DMS53 treated with DMSO at 0.1 percent for 48 hours (cell line): ENCODE measurements at regions not wholly inside any gene's neighbourhood (a gene's known extent, or its start where the extent isn't known, plus 50 kb on each side); places are given as distances from the start of the nearest gene placed in this dataset.
"Not testable (repeated sequence)": the region's sequence is repeated elsewhere in the genome, so short reads cannot be mapped to it uniquely, and the experiment has no call there.

Experiments used
- DNase-seq: peaks from one replicate; lab custom pipeline; 2025; ENCODE audit not compliant: unreplicated experiment; lab: John Stamatoyannopoulos, UW

DNA sequence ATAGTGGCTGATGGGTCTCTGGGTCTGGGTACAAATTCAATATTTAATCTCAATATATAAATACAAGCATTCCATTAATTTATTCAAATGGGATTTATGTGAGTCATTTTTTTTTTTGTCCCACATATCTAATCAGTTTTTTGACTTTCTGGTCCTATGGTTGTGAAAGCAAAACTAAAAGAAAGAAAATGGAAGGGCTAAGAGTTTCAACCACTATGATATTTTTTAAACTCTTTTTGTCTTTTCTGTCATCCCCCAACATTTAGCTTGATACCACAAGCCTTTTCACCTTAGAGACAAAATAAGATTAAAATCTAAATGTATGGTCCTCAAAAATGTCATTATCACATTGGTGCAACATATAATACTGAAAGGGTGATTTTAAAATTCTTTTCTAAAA is 602.7 kb upstream of the CHRM3 start:
- DNase-seq = no peak

DNA sequence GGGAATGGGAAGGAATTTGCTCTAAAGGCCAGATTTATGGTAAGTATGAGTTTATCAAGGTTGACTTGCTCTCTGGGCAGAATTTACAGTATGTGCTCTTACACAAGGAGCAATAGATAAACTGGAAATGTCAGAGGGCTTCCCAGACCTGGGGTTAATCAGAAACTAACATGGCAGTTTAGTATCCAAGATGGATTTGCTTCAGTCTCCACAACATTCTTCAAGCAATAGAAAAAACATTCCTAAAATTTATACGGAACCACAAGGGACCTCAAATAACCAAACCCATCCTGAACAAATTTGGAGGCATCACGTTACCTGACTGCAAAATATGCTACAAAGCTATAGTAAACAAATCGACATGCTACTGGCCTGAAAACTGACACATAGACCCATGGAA is 606.7 kb upstream of the CHRM3 start:
- DNase-seq = no peak

DNA sequence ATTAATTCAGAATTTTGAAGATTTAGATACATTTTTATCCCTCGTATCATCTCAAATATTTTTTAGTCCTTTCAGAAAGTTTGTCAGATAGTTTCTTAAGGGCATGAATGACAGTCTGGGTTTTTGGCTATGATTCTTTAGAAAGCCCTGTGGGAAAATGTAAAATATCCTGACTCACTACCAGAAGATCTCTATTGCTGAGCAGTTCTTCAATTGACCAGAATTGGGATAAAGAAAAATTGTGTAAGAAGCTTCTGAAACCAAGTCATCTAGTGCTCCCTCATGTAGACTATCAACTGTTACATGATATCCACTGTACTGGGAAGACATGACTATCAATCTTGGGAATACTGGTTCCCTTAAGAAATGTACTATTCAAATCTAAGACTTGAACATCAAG is 608.3 kb upstream of the CHRM3 start:
- no peak for DNase-seq

DNA sequence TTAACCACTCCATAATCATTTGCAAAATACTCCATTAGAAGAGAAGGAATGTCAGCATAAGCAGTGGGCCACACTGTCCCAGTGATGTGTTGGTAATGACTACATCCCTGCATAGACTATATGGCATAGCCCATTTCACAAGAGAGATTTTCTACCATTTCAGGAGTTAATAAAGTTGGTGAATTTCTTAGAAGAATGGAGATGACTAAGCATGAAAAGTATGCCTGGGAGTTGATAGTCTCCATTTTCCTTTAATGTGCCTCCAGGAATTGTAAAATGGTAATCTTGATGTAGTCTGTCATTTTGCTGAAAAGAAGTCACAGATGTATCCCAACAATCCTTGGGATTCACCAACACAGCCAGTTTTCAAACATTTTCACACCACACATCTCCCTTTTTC is 608.8 kb upstream of the CHRM3 start:
- no peak for DNase-seq

DNA sequence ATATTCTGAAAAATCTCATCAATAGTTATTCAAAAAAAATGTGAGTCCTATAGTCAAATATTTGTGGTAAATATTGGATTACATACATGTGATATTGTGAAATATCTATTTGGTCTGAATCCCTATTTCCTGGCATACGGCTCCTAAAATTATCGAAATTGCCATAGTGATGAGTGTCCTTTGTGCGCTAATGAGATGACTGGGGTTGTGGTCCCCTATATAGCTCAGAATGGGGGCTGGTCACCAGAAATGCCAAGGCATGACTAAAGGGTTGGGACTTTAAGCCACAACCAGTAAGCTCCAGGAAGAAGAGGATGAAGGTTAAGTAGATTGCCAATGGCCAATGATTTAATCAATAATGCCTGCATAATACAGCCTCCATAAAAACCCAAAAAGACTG is 610.2 kb upstream of the CHRM3 start:
- no peak for DNase-seq

DNA sequence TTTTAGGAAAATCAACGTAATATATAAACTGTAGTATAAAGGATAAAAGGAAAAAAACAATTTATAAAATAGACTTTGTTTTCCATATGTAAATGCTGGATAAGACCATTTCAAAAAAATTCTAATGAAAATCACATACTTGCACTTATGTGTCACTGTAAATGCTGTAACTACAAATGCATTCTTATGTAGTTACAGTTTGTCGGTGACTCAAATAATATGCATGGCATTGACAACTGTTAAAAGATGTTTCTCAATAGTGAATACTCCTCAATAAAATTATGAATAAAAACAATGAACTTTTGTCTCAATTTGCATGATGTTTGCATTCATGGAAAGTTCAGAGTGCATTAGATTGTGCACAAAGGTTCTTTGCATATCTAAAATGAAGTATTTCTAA is 614.0 kb upstream of the CHRM3 start:
- DNase-seq = no peak

DNA sequence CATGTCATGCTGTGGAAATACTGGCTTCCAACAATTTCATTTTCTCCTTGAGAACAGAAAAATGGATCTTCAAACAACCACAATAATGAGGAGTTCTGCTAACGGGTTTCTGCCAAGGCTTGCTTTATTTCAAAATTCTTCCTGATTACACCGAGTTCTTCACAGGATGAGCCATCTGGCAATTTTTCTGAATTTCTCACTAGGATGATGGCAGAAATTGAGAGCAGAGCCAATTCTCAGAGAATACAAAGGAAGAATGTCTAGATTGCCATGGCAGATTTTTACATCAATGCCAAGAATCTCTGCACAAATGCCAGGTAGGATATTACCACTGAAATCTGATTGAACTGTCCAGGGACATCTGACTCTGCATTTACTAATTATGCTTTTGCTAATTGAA is 619.0 kb upstream of the CHRM3 start:
- no peak for DNase-seq

DNA sequence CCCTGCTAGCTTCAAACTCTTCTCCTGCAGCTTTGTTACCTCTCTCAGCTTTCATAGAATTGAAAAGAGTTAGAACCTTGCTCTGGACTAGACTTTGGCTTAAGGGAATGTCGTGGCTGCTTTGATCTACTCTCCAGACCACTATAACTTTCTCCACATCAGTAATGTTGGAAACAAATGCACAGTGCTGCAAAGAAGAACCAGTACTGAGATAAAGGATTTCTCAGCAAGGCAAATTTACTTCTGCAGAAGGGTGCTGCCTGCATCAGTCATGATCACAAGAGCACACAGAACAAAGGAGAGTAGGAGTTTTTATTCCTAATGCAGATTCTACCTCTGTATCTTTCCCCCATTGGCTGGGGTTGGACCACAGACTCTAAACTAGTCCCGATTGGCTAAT is 621.6 kb upstream of the CHRM3 start:
- DNase-seq = no peak

DNA sequence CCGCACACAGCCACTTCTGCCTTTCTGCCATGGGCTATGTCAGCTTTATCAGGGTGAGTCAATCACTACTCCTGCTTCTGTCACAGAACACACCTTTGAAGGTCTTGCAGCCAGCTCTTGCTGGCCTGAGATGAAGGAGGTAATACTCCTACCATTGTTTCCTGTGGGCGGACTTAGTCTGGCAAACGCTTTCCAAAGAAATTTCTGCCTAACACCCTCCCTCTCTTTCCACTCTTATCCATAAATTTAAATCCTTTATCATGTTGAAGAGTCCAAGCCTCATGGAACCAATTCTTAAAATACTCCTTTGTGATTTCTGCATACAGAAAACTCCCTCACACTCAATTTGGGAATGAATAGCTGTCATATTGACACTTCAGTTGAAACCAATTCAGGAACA is 633.1 kb upstream of the CHRM3 start:
- DNase-seq = no peak

DNA sequence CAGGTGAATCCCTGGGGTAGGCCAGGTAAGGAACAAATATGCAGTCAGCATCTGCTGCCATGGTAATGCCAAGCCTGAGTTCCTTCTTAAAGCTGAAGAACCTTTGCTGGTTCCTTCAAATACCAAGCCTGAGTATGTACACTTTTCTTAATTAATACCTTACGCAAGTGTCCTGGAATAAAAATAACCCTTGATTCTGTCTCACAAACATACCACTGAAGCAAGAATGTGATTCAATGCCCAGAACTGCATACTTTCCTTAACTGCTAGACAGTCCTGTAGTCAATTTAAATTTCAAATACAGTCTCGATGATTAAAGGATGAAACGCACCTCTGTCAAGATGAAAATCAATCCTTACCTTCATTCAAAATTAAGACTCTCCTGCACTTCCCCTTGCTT is 634.0 kb upstream of the CHRM3 start:
- DNase-seq = no peak

DNA sequence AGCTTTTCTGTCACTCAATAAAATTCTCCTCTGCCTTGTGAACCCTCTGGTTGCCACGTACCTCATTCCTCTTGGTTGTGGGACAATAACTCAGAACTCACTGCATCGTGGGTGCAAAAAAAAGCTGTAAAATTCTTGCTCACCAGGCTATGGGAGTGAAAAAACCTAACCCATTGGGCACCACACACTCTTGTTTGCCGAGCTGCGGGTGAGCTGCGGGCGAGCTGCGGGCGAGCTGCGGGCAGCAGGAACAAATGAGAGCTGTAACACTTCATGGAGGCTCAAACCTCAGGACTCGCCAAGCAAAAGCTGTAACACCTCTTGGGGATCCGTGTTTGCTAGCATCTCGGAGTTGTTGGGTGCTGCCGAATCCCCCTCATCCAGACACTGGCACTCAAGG is 641.3 kb upstream of the CHRM3 start:
- DNase-seq = no peak

DNA sequence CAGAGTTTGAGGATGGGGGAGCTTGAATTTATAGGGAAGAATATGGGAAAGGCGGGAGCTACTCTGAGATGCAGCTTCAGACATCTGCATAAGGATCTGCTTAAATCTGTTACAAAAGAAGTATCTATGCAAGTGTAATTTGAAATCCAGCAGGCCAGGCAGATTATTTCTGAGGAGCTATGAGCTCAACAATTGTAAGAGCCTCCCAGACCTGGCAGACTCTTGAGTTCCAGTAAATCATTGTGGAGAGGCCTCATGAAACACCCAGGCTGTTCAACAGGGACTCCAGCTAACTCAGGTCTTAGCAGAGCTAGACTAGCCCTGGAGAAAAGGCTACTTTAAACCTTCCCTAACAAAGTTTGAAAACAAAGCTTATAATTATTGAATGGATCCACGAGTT is 647.5 kb upstream of the CHRM3 start:
- no peak for DNase-seq

DNA sequence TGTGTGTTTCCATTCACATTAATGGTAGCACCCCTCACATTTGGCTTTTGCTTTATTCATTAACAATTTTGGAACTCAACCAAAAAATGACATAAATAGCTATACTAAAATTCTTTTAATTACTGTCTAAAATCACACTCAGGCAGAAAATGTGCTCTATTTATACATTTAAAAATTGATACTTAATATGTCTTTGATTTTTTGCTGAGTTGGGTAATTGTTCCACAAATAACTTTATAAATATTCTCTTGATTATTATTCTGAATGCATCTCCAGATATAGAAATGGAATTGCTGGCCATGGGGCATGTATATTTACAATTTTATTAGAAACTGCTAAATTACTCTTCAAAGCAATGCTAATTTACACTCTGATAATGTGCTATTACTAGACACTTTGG is 658.7 kb upstream of the CHRM3 start:
- no peak for DNase-seq

DNA sequence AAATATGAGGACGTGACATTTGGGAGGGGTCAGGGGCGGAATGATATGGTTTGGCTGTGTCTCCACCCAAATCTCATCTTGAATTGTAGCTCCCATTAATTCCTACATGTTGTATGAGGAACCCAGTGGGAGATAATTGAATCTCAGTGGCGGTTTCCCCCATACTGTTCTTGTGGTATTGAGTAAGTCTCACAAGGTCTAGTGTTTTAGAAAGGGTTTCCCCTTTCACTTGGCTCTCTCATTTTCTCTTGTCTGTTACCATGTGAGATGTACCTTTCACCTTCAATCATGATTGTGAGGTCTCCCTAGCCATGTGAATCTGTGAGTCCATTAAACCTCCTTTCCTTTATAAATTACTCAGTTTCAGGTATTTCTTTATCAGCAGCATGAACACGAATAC is 663.6 kb upstream of the CHRM3 start:
- DNase-seq = no peak

DNA sequence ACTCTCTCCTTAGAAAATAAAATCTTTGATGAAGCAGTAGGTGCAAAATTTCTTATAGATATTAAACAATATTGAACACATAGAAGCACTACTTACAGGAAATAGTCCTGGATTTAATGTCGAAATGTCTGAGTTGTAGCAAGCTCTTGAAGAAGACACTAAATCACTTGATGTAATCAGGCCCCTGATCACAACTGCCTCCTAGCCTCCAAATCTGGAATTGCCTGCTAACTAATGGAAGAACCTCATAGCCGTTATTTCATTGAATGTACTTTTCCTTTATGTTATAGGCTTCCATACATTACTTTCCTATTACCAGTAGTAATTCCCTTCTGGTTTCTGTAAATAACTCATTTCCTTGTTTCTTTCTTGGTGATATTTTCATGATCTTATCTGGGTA is 675.7 kb upstream of the CHRM3 start:
- no peak for DNase-seq

DNA sequence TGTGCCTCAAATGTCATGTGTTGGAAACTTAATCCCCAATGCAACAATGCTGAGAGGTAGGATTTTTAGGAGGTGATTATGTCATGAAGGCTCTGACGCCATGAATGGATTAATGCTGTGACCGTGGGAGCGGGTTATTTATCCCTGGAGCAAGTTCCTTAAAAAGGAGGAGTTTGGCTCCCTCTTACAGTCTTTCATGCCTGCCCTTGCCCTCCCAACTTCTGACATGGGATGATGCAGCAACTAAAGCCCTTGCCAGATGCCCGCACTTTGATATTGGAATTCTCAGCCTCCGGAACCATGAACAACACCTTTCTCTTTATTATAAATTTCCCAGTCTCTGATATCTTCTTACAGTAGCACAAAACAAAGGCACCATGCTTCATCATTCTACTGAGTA is 685.3 kb upstream of the CHRM3 start:
- DNase-seq = no peak

DNA sequence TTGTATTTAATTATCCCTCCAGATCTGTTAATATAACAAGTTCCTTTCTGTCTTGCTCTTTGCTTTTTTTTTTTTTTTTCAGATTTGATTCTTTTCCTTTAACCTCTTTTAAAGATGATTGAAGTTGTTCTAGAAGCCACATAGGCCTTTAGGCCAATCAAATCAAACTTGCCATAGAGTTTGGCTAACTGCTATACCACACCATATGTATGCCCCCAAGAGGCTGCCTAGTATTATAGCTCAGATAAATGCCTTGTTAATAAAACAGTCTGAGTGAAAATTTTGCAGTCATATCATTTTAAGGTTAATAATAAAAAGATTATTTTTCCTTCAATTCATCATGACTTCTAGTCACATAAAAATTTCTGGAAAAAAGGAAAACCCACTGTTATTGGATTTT is 696.0 kb upstream of the CHRM3 start:
- DNase-seq = no peak

DNA sequence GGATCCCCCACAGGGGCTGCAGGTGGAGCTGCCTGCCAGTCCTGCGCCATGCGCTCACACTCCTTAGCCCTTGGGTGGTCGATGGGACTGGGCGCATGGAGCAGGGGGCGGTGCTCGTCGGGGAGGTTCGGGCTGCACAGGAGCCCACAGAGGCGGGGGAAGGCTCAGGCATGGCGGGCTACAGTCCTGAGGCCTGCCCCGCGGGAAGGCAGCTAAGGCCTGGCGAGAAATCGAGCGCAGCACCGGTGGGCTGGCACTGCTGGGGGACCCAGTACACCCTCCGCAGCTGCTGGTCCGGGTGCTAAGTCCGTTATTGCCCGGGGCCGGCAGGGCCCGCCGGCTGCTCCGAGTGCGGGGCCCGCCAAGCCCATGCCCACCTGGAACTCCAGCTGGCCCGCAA is 701.8 kb upstream of the CHRM3 start:
- not testable (repeated sequence) for DNase-seq

DNA sequence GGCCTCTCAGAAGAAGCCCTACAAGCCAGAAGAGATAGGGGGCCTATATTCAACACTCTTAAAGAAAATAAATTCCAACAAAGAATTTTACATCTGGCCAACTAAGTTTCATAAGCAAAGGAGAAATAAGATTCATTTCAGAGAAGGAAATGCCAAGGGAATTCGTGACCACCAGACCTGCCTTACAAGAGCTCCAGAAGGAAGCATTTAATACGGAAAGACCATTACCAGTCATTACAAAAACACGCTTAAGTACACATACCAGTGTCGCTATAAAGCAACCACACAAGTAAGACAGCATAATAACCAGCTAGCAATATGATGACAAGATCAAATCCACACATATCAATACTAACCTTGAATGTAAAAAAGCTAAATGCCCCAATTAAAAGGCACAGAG is 704.9 kb upstream of the CHRM3 start:
- DNase-seq = no peak

DNA sequence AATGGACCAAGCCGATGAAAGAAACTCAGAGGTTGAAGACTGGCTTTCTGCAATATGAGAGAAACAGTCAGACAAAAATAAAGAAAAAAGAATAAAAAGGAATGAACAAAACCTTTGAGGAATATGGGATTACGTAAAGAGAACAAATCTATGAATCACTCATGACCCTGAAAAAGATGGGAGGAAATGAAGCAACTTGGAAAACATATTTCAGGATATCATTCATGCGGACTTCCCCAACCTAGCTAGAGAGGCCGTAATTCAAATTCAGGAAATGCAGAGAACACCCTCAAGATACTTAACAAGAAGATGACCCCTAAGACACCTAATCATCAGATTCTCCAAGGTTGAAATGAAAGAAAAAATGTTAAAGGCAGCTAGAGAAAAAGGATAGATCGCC is 705.3 kb upstream of the CHRM3 start:
- no peak for DNase-seq

DNA sequence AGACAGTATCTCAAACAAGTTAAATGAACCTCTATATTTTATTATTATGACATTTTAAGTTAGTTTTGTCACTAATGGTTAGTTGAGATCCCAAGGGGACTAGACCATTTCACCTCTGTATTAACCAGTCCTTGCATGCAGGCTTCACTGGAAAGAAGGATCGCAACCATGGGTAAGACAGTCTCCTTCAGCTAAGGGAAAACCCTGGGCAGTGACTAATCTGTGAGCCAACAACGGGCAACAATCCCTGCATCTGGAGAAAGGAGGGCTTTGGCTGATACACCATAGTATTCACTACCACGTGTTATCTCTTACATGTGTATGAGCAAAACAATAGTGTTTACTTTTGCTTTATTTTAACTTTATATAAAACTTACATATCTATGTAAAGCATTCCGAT is 708.8 kb upstream of the CHRM3 start:
- DNase-seq = no peak

DNA sequence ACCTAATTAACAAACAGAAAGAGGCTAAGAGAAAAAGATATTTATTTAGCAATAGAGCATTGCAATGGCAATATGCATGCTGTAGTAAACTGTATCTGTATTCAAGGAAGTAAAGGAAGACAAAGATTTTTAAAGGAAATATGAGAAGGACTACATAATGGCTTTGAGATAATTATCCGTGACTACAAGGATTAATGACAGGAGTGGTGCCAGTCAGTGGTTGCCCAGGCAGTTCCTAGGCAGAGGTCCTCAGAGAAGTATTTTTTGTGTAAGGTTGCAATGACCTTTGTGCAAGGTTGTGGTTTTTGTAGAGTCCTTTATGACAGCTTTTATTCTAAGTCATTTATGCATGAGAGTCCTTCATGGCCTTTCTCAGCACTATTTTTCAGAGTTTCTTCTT is 711.1 kb upstream of the CHRM3 start:
- DNase-seq = no peak

DNA sequence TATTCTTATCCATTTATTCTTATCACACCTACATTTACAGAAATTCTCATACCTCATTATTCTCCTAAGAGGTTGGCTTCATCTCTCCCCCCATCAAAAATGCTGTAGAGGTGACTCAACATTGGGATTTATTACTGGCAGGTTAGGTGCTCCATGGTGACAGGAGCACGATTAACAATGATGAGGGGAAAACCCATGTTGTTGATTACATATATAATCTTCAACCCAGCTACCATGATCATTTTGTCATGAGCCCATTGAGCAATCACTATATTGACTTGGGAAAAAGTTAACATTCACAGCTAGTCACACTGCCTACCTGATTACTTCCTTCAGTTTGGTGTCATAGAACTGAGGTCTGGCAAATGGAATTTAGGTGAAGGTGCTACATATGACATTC is 712.1 kb upstream of the CHRM3 start:
- DNase-seq = no peak

DNA sequence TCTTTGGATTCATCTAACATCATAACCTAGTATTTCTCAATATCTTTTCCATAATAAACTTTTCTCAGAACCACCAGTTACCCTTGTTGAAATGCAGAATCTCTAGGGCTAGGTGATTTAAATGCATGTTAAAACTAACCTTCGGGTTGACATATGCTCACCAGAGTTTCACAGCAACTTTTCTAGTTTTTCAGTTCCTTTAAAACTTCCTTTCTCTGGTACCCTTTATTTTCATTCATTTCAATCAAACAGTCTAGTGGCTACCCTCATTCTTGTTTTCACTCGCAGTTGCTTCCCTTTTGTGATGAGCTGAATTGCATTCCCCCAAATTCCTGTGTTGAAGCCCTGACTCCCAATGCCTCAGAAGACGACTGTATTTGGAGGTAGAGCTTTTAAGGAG is 712.8 kb upstream of the CHRM3 start:
- no peak for DNase-seq
